ENCODE measurements at regions not wholly inside any gene's neighbourhood (a gene's known extent, or its start where the extent isn't known, plus 50 kb on each side); places are given as distances from the start of the nearest gene placed in this dataset.

DNA sequence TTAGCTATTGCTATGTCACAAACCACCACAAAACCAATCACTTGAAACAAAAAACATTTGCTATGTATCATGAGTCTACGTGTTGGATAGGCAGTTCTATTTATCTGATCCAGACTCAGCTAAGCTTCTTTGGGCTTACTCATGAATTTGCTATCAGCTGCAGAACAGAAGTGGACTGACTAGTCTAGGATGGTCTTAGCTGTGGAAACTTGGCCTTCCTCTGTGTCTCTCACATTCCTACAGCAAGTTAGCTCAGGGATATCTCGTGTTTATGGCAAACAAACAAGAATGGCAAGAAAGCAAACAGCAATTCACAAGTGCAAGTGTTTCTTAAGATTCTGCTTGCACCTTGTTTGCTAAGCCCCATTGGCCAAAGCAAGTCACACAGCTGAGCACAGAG is 288.0 kb upstream of the TNP1 start:
- Histone ChIP-seq H4K20me1 (ENCODE audit: control insufficient read depth, extremely low read depth, insufficient read depth, low read length) (no peaks in the 10 kb centered on the region), H3K36me3 (ENCODE audit: control insufficient read depth in 2 of 2, extremely low read depth in 1 of 2, insufficient read depth in 2 of 2, low read length in 2 of 2) (no peaks in the 10 kb centered on the region), H3K4me3 (ENCODE audit: control insufficient read depth in 2 of 3, extremely low read depth in 1 of 3, insufficient read depth in 2 of 3, low read depth in 1 of 3, low read length in 3 of 3) (no peak overlapping the region), H3K27me3 (ENCODE audit: control insufficient read depth, extremely low read depth, insufficient read depth, low read length) (no peaks in the 10 kb centered on the region), H3K9me1 (ENCODE audit: control insufficient read depth, extremely low read depth, insufficient read depth, low read length) (no peaks in the 10 kb centered on the region), H3K9me3 (ENCODE audit: control insufficient read depth, low read depth, low read length) (no peaks in the 10 kb centered on the region), H3K27ac (ENCODE audit: control insufficient read depth, insufficient read depth, low read length) (no peak overlapping the region), H3K9ac (ENCODE audit: control insufficient read depth, extremely low read depth, insufficient read depth, low read length) (no peak overlapping the region), H3K79me2 (ENCODE audit: control insufficient read depth, insufficient read depth, low read length) (no peaks in the 10 kb centered on the region), H3K4me2 (ENCODE audit: control insufficient read depth, extremely low read depth, insufficient read depth, low read depth, low read length) (no peak overlapping the region), H2AFZ (ENCODE audit: control insufficient read depth, low read length) (no peak overlapping the region), H3K4me1 (ENCODE audit: control insufficient read depth, extremely low read depth, insufficient read depth, low read length) (no peaks in the 10 kb centered on the region)
- DNase-seq (ENCODE audit: low read depth, low spot score) (no peak), FAIRE-seq (peak; percentile 29)
- dilution Hi-C loops (cut with MboI; ENCODE audit: extremely low pct_ligation_motif_present, low sequenced_read_pairs) = no loop called here
- no peak for TF ChIP-seq EZH2 (IDR thresholded peaks at IDR 0.05; ENCODE audit: low read length)
- TF ChIP-seq, protein P1, sequence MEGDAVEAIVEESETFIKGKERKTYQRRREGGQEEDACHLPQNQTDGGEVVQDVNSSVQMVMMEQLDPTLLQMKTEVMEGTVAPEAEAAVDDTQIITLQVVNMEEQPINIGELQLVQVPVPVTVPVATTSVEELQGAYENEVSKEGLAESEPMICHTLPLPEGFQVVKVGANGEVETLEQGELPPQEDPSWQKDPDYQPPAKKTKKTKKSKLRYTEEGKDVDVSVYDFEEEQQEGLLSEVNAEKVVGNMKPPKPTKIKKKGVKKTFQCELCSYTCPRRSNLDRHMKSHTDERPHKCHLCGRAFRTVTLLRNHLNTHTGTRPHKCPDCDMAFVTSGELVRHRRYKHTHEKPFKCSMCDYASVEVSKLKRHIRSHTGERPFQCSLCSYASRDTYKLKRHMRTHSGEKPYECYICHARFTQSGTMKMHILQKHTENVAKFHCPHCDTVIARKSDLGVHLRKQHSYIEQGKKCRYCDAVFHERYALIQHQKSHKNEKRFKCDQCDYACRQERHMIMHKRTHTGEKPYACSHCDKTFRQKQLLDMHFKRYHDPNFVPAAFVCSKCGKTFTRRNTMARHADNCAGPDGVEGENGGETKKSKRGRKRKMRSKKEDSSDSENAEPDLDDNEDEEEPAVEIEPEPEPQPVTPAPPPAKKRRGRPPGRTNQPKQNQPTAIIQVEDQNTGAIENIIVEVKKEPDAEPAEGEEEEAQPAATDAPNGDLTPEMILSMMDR (optimal IDR thresholded peaks at IDR 0.05 in 1 of 3, IDR thresholded peaks at IDR 0.05 in 1 of 3, conservative IDR thresholded peaks at IDR 0.05 in 1 of 3; ENCODE audit: extremely low read depth in 1 of 3, insufficient read depth in 2 of 3, low read length in 3 of 3) = no peak

- no peak for FAIRE-seq
- no peak for DNase-seq (ENCODE audit: low read depth, low spot score)
- dilution Hi-C loops (cut with MboI; ENCODE audit: extremely low pct_ligation_motif_present, low sequenced_read_pairs) = no loop called here
- Histone ChIP-seq H3K9me1 (ENCODE audit: control insufficient read depth, extremely low read depth, insufficient read depth, low read length) (no peaks in the 10 kb centered on the region), H3K4me1 (ENCODE audit: control insufficient read depth, extremely low read depth, insufficient read depth, low read length) (no peaks in the 10 kb centered on the region), H3K9me3 (ENCODE audit: control insufficient read depth, low read depth, low read length) (no peaks in the 10 kb centered on the region), H4K20me1 (ENCODE audit: control insufficient read depth, extremely low read depth, insufficient read depth, low read length) (no peaks in the 10 kb centered on the region), H2AFZ (ENCODE audit: control insufficient read depth, low read length) (no peak overlapping the region), H3K27me3 (ENCODE audit: control insufficient read depth, extremely low read depth, insufficient read depth, low read length) (no peaks in the 10 kb centered on the region), H3K4me2 (ENCODE audit: control insufficient read depth, extremely low read depth, insufficient read depth, low read depth, low read length) (no peak overlapping the region), H3K36me3 (ENCODE audit: control insufficient read depth in 2 of 2, extremely low read depth in 1 of 2, insufficient read depth in 2 of 2, low read length in 2 of 2) (no peaks in the 10 kb centered on the region), H3K27ac (ENCODE audit: control insufficient read depth, insufficient read depth, low read length) (no peak overlapping the region), H3K79me2 (ENCODE audit: control insufficient read depth, insufficient read depth, low read length) (no peaks in the 10 kb centered on the region), H3K9ac (ENCODE audit: control insufficient read depth, extremely low read depth, insufficient read depth, low read length) (no peak overlapping the region), H3K4me3 (ENCODE audit: control insufficient read depth in 2 of 3, extremely low read depth in 1 of 3, insufficient read depth in 2 of 3, low read depth in 1 of 3, low read length in 3 of 3) (no peak overlapping the region)
- TF ChIP-seq, protein P1 (optimal IDR thresholded peaks at IDR 0.05 in 1 of 3, IDR thresholded peaks at IDR 0.05 in 1 of 3, conservative IDR thresholded peaks at IDR 0.05 in 1 of 3; ENCODE audit: extremely low read depth in 1 of 3, insufficient read depth in 2 of 3, low read length in 3 of 3) = no peak
- no peak for TF ChIP-seq EZH2 (IDR thresholded peaks at IDR 0.05; ENCODE audit: low read length)
These were observed 287.1 kb upstream of the TNP1 start for GRCh38 chr2:217146956-217147355.

All from keratinocyte (primary cell).